GM12878 (cell line): ENCODE measurements at regions not wholly inside any gene's neighbourhood (a gene's known extent, or its start where the extent isn't known, plus 50 kb on each side); places are given as distances from the start of the nearest gene placed in this dataset.

ENCODE experiments used
- ATAC-seq: fragments of 200-7000 bp; cut with Tn5 transposase; 3 replicates; pipeline ENCODE4 v1.9.1; 2020; ENCODE audit warnings: mild to moderate bottlenecking, moderate library complexity
- BruUV-seq: library from RNA; stranded (reverse); fragments of 400-500 nt; replicated peaks from 2 replicates; lab custom pipeline; 2021; lab: Mats Ljungman, UMichigan
- CTCF ChIA-PET: fragments of 300-600 bp; sonication (Branson Sonifier 250); formaldehyde crosslinking; extraction: SDS; loops from one replicate; lab custom pipeline; 2021; ENCODE audit warnings: inconsistent platforms; lab: Yijun Ruan, JAX
- POLR2A ChIA-PET: fragments of 350-600 bp; formaldehyde crosslinking; extraction: SDS; loops from one replicate; lab custom pipeline; 2021; ENCODE audit warnings: inconsistent platforms; lab: Charles Lee
- RAD21 ChIA-PET: fragments of 300-600 bp; sonication (Branson Sonifier 250); formaldehyde crosslinking; loops from one replicate; lab custom pipeline; 2023; ENCODE audit warnings: antibody characterized with exemption; ENCODE audit not compliant: unreplicated experiment; lab: Charles Lee
- SMC1A ChIA-PET: fragments of 300-600 bp; sonication (Branson Sonifier 250); formaldehyde crosslinking; loops from one replicate; lab custom pipeline; 2023; ENCODE audit not compliant: unreplicated experiment, uncharacterized antibody; lab: Charles Lee
- DNase-seq: peaks from one replicate; pipeline ENCODE4 v3.0.0-alpha.2; 2011; ENCODE audit warnings: low read depth, low spot score
- FAIRE-seq: peaks from 3 replicates; lab custom pipeline; 2011; peaks lifted over from hg19 to GRCh38; lab: Jason Lieb, UNC
- H2AFZ ChIP-seq: 2 replicates; pipeline ENCODE4 v1.6.0; 2011; ENCODE audit warnings: low read depth, low read length, control low read depth; ENCODE audit not compliant: control insufficient read depth
- H3K27ac ChIP-seq: 2 replicates; pipeline ENCODE4 v1.5.1; 2011; ENCODE audit warnings: control low read depth; ENCODE audit not compliant: control insufficient read depth, insufficient read depth
- H3K27me3 ChIP-seq, 2 experiments: replicated peaks in 1 of 2; 2 replicates each; pipeline versions ENCODE4 v1.6.0 to v1.6.1; 2011; ENCODE audit warnings: low read length in 1 of 2; ENCODE audit not compliant: control insufficient read depth in 2 of 2, insufficient read depth in 2 of 2
- H3K36me3 ChIP-seq, 2 experiments: 2 replicates each; pipeline ENCODE4 v1.5.1; 2011; ENCODE audit warnings: low read length in 1 of 2; ENCODE audit not compliant: control insufficient read depth in 2 of 2, insufficient read depth in 2 of 2
- H3K4me1 ChIP-seq: 2 replicates; pipeline ENCODE4 v1.6.1; 2011; ENCODE audit warnings: mild to moderate bottlenecking, low read length, moderate library complexity, mixed read lengths; ENCODE audit not compliant: control insufficient read depth, insufficient read depth
- H3K4me2 ChIP-seq: 2 replicates; pipeline ENCODE4 v1.6.0; 2011; ENCODE audit warnings: control low read depth; ENCODE audit not compliant: control insufficient read depth, insufficient read depth
- H3K4me3 ChIP-seq: fragments of 200-600 bp; sonication (generic); 2 replicates; pipeline ENCODE4 v1.5.1; 2016
- H3K79me2 ChIP-seq: 2 replicates; pipeline ENCODE4 v1.6.0; 2011; ENCODE audit warnings: low read length; ENCODE audit not compliant: control insufficient read depth, insufficient read depth
- H3K9ac ChIP-seq: 2 replicates; pipeline ENCODE4 v1.8.0; 2011; ENCODE audit warnings: low read length, control low read depth, mixed read lengths; ENCODE audit not compliant: control insufficient read depth, insufficient read depth
- H3K9me3 ChIP-seq: replicated peaks from 3 replicates; pipeline ENCODE4 v1.5.1; 2011; ENCODE audit warnings: mild to moderate bottlenecking, low read length; ENCODE audit not compliant: control insufficient read depth, insufficient read depth
- H4K20me1 ChIP-seq: 2 replicates; pipeline ENCODE4 v1.6.0; 2011; ENCODE audit not compliant: control insufficient read depth, insufficient read depth
- CBX3 ChIP-seq: fragments of 200-600 bp; sonication (generic); IDR thresholded peaks from 2 replicates; pipeline ENCODE4 v1.6.1; 2016; ENCODE audit warnings: low read depth, borderline replicate concordance
- CHD1 ChIP-seq: IDR thresholded peaks from 2 replicates; pipeline ENCODE4 v1.6.1; 2012; ENCODE audit warnings: low read depth, low read length, improper control_type of control experiment
- HSF1 ChIP-seq: fragments of 150-350 bp; IDR thresholded peaks from 2 replicates; pipeline ENCODE4 v1.6.1; 2014; ENCODE audit warnings: mild to moderate bottlenecking, low read depth, low read length
- MTA3 ChIP-seq: IDR thresholded peaks from 2 replicates; pipeline ENCODE4 v1.6.1; 2012; ENCODE audit warnings: low read length, inconsistent platforms, borderline replicate concordance
- MYC ChIP-seq: IDR thresholded peaks from 2 replicates; pipeline ENCODE4 v1.6.1; 2011; ENCODE audit warnings: mild to moderate bottlenecking, low read length, moderate library complexity, inconsistent platforms; ENCODE audit not compliant: insufficient read depth, insufficient replicate concordance, insufficient read length, severe bottlenecking
- NFXL1 ChIP-seq: fragments of 450-650 bp; IDR thresholded peaks from 2 replicates; pipeline ENCODE4 v1.6.1; 2017; ENCODE audit warnings: antibody characterized with exemption, mild to moderate bottlenecking, borderline replicate concordance
- NR2F1 ChIP-seq: fragments of 450-650 bp; conservative IDR thresholded peaks from 2 replicates; pipeline ENCODE4 v1.6.1; 2017; ENCODE audit warnings: mild to moderate bottlenecking
- PAX5 ChIP-seq: IDR thresholded peaks from 2 replicates; pipeline ENCODE4 v1.6.1; 2011; ENCODE audit warnings: low read depth, low read length, borderline replicate concordance
- POLR2A ChIP-seq: IDR thresholded peaks from 2 replicates; pipeline ENCODE4 v1.6.1; 2011; ENCODE audit warnings: low read depth, mild to moderate bottlenecking, low read length
- SMC3 ChIP-seq: IDR thresholded peaks from 2 replicates; pipeline ENCODE4 v1.6.1; 2011; ENCODE audit warnings: low read length, improper control_type of control experiment, borderline replicate concordance
- STAT1 ChIP-seq: fragments of 450-650 bp; conservative IDR thresholded peaks from 2 replicates; pipeline ENCODE4 v1.6.1; 2014; ENCODE audit warnings: antibody characterized with exemption, mild to moderate bottlenecking
- STAT3 ChIP-seq: IDR thresholded peaks from 2 replicates; pipeline ENCODE4 v1.6.1; 2011; ENCODE audit warnings: low read depth, low read length, improper control_type of control experiment
- TBL1XR1 ChIP-seq: IDR thresholded peaks from 2 replicates; pipeline ENCODE4 v1.6.1; 2012; ENCODE audit warnings: low read depth, low read length, improper control_type of control experiment
- ZSCAN29 ChIP-seq: fragments of 450-650 bp; IDR thresholded peaks from 2 replicates; pipeline ENCODE4 v1.6.1; 2017; ENCODE audit warnings: mild to moderate bottlenecking, moderate library complexity
- WGBS: methylation state at CpG from one replicate; pipeline ENCODE4 v1.1.6; 2016; ENCODE audit warnings: low lambda C conversion rate; ENCODE audit not compliant: insufficient replicate concordance, insufficient coverage; ENCODE audit errors: missing lambda C conversion rate; 5-methylcytosine and 5-hydroxymethylcytosine counted together
- in situ Hi-C: fragments of 300-500 bp; cut with MboI; formaldehyde crosslinking; loops from 9 replicates; pipeline ENCODE4 v1.14.3; 2018; ENCODE audit warnings: mixed read lengths
- intact Hi-C: fragments of 100-400 bp; cut with micrococcal nuclease; formaldehyde crosslinking; loops from one replicate; pipeline ENCODE4 v1.14.2; 2022; ENCODE audit not compliant: unreplicated experiment

GRCh38 chr2:139669675-139670074 lies 889.5 kb upstream of the NXPH2 start:
- TF ChIP-seq PAX5 (no peak), MYC (no peak), POLR2A (no peak), NFXL1 (no peak), SMC3 (no peak), ZSCAN29 (no peak), MTA3 (no peak), TBL1XR1 (no peak), CHD1 (no peak), NR2F1 (no peak), CBX3 (no peak), HSF1 (no peak), STAT1 (no peak), STAT3 (no peak)
- Histone ChIP-seq H4K20me1 (no peaks in the 10 kb centered on the region), H3K27ac (no peak overlapping the region), H3K79me2 (no peaks in the 10 kb centered on the region), H3K9ac (no peak overlapping the region), H2AFZ (no peak overlapping the region), H3K27me3 (no peaks in the 10 kb centered on the region), H3K4me2 (no peak overlapping the region), H3K9me3 (no peaks in the 10 kb centered on the region), H3K4me3 (no peak overlapping the region), H3K36me3 (no peaks in the 10 kb centered on the region), H3K4me1 (no peaks in the 10 kb centered on the region)
- FAIRE-seq (no peak), ATAC-seq (no peak), DNase-seq (no peak)
- BruUV-seq, result no TSS peak
- ChIA-PET POLR2A (no interaction called here), CTCF (no interaction called here), SMC1A (no interaction called here), RAD21 (no interaction called here)
- WGBS, result 3% methylated on average over 2 of the region's 2 CpGs
- in situ Hi-C loops, result no loop called here
- intact Hi-C loops, result no loop called here
